Peyer's patch (tissue), 4 donors: ENCODE measurements at regions not wholly inside any gene's neighbourhood (a gene's known extent, or its start where the extent isn't known, plus 50 kb on each side); places are given as distances from the start of the nearest gene placed in this dataset.

Experiments
- POLR2A ChIP-seq, 2 donors: fragments of 450-650 bp; IDR thresholded peaks; one replicate each; pipeline ENCODE4 v1.5.1; 2017; ENCODE audit warnings: antibody characterized with exemption in 2 of 2, mild to moderate bottlenecking in 2 of 2, moderate library complexity in 2 of 2
- TF ChIP-seq, protein P1 (sequence below), 6 experiments: fragments of 450-650 bp in 4 of 6; fragments of 200-600 bp in 2 of 6; sonication (generic) in 1 of 6; IDR thresholded peaks; one replicate each; pipeline ENCODE4 v1.5.1; 2017 to 2019; ENCODE audit warnings: antibody characterized with exemption in 6 of 6, mild to moderate bottlenecking in 3 of 6, moderate library complexity in 1 of 6

DNA sequence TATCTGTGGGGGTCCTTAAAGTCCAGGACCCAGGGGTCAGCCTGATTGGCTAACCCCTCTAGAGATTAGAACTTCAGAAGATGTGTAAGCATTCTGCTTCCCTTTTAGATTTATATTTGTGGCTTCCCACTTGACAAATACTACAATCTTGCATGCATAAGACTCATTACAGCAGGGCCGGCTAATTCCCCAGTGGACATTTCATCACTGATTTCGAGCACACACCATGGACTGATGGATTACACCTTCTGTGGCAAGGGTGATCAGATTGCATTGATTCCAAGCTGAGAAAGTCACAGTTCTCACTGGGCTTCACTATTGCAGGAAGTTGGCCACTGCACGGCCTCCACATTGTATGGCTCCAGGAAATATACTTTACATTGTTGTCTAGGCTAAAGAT, 65.8 kb upstream of the DAPK1 start:
- TF ChIP-seq, protein P1, sequence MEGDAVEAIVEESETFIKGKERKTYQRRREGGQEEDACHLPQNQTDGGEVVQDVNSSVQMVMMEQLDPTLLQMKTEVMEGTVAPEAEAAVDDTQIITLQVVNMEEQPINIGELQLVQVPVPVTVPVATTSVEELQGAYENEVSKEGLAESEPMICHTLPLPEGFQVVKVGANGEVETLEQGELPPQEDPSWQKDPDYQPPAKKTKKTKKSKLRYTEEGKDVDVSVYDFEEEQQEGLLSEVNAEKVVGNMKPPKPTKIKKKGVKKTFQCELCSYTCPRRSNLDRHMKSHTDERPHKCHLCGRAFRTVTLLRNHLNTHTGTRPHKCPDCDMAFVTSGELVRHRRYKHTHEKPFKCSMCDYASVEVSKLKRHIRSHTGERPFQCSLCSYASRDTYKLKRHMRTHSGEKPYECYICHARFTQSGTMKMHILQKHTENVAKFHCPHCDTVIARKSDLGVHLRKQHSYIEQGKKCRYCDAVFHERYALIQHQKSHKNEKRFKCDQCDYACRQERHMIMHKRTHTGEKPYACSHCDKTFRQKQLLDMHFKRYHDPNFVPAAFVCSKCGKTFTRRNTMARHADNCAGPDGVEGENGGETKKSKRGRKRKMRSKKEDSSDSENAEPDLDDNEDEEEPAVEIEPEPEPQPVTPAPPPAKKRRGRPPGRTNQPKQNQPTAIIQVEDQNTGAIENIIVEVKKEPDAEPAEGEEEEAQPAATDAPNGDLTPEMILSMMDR (IDR thresholded peaks at IDR 0.05) = no peak
- no peak for TF ChIP-seq POLR2A (IDR thresholded peaks at IDR 0.05)
